ENCODE measurements at regions not wholly inside any gene's neighbourhood (a gene's known extent, or its start where the extent isn't known, plus 50 kb on each side); places are given as distances from the start of the nearest gene placed in this dataset.

- peak; percentile 82 for DNase-seq (ENCODE audit: low spot score)
These were observed 251.4 kb upstream of the TGFBR2 start for GRCh38 chr3:30354972-30355371.

- DNase-seq (ENCODE audit: low spot score) = no peak
These were observed 250.8 kb upstream of the TGFBR2 start for GRCh38 chr3:30355622-30356021.

GRCh38 chr3:30356866-30357753 is 249.3 kb upstream of the TGFBR2 start:
- DNase-seq (ENCODE audit: low spot score) = no peak

- DNase-seq (ENCODE audit: low spot score) = no peak
These were observed 248.5 kb upstream of the TGFBR2 start for GRCh38 chr3:30357897-30358296.

GRCh38 chr3:30358871-30359270 is 247.5 kb upstream of the TGFBR2 start:
- no peak for DNase-seq (ENCODE audit: low spot score)

GRCh38 chr3:30368978-30369377 is 237.4 kb upstream of the TGFBR2 start:
- DNase-seq (ENCODE audit: low spot score) = no peak

- DNase-seq (ENCODE audit: low spot score) = peak; percentile 69
These were observed 235.6 kb upstream of the TGFBR2 start for GRCh38 chr3:30370681-30371271.

GRCh38 chr3:30372837-30373236 is 233.6 kb upstream of the TGFBR2 start:
- DNase-seq (ENCODE audit: low spot score) = no peak

GRCh38 chr3:30384546-30385072 is 221.8 kb upstream of the TGFBR2 start:
- no peak for DNase-seq (ENCODE audit: low spot score)

GRCh38 chr3:30393079-30393478 is 213.3 kb upstream of the TGFBR2 start:
- no peak for DNase-seq (ENCODE audit: low spot score)

GRCh38 chr3:30397030-30397429 is 209.4 kb upstream of the TGFBR2 start:
- DNase-seq (ENCODE audit: low spot score) = no peak

- no peak for DNase-seq (ENCODE audit: low spot score)
These were observed 206.8 kb upstream of the TGFBR2 start for GRCh38 chr3:30399394-30400181.

- no peak for DNase-seq (ENCODE audit: low spot score)
These were observed 205.5 kb upstream of the TGFBR2 start for GRCh38 chr3:30400926-30401325.

GRCh38 chr3:30401971-30402370 is 204.4 kb upstream of the TGFBR2 start:
- DNase-seq (ENCODE audit: low spot score) = no peak

GRCh38 chr3:30407651-30408050 is 198.8 kb upstream of the TGFBR2 start:
- DNase-seq (ENCODE audit: low spot score) = no peak

- peak; percentile 5 for DNase-seq (ENCODE audit: low spot score)
These were observed 198.3 kb upstream of the TGFBR2 start for GRCh38 chr3:30408105-30408557.

GRCh38 chr3:30418443-30418842 is 188.0 kb upstream of the TGFBR2 start:
- DNase-seq (ENCODE audit: low spot score) = no peak

- DNase-seq (ENCODE audit: low spot score) = no peak
These were observed 185.1 kb upstream of the TGFBR2 start for GRCh38 chr3:30421266-30421665.

GRCh38 chr3:30426293-30426993 is 180.0 kb upstream of the TGFBR2 start:
- no peak for DNase-seq (ENCODE audit: low spot score)

- DNase-seq (ENCODE audit: low spot score) = no peak
These were observed 178.2 kb upstream of the TGFBR2 start for GRCh38 chr3:30428251-30428650.

- no peak for DNase-seq (ENCODE audit: low spot score)
These were observed 170.5 kb upstream of the TGFBR2 start for GRCh38 chr3:30435861-30436331.

Measured in HT-29 (cell line).